ENCODE measurements at regions not wholly inside any gene's neighbourhood (a gene's known extent, or its start where the extent isn't known, plus 50 kb on each side); places are given as distances from the start of the nearest gene placed in this dataset.
"Not testable (repeated sequence)": the region's sequence is repeated elsewhere in the genome, so short reads cannot be mapped to it uniquely, and the experiment has no call there.

DNA sequence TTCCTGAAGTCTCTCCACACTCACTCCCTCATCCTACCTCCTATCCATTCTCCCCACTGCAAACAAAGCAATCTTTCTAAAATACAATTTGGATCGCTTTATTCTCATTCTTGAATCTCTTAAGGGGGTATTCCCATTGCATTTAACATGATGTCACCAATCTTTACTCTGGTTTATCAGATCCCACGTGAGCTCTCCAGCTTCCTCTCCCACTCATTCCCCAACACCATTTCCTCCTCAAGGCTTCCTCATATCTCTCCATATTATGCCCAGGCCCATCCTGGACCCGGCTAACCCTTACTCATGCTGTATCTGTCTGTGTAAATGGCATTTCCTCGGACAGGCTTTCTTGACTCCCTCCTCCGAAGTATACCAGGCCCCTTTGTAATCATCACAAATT, 165.0 kb downstream of the CD47 start:
- Histone ChIP-seq H3K9me3 (ENCODE audit: control insufficient read depth in 1 of 2, low read length in 2 of 2) (no peaks in the 10 kb centered on the region), H3K27me3 (ENCODE audit: control insufficient read depth in 1 of 2, insufficient read depth in 2 of 2, low read length in 2 of 2) (peaks cover 3 to 7% of the 10 kb centered on the region in 2 donors), H3K27ac (ENCODE audit: low read depth, low read length) (no peak overlapping the region), H3K36me3 (ENCODE audit: control insufficient read depth in 1 of 2, insufficient read depth in 2 of 2, low read length in 2 of 2) (no peaks in the 10 kb centered on the region), H3K4me3 (ENCODE audit: low read depth in 1 of 2, low read length in 2 of 2) (no peak overlapping the region), H3K9ac (ENCODE audit: low read depth in 1 of 2, low read length in 2 of 2) (no peak overlapping the region), H3K4me1 (ENCODE audit: control insufficient read depth in 1 of 2, insufficient read depth in 2 of 2, low read length in 2 of 2) (peaks cover 4 to 10% of the 10 kb centered on the region in 2 donors)

DNA sequence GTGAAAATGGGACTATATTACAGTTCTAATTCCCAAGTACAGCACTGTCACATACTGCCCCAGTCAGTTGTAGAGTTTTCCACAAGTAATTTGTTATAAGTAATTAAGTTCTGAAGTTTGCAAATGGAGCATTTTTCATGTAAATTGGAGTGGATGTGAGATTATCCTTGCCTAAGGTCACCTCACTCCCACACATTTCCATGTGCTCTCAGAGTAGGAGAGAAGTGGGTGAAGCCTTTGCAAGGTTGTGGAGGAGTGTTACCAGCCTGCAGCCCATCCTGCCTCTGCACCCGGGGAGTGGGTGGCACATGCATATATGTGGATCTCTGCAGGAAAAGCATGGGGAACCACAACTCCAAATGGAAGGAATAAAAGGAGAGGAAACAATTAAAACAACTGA, 169.8 kb downstream of the CD47 start:
- H3K36me3 ChIP-seq (ENCODE audit: control insufficient read depth in 1 of 2, insufficient read depth in 2 of 2, low read length in 2 of 2): no peaks in the 10 kb centered on the region
- no peak overlapping the region for H3K4me3 ChIP-seq (ENCODE audit: low read depth in 1 of 2, low read length in 2 of 2)
- no peaks in the 10 kb centered on the region for H3K9me3 ChIP-seq (ENCODE audit: control insufficient read depth in 1 of 2, low read length in 2 of 2)
- no peaks in the 10 kb centered on the region for H3K27me3 ChIP-seq (ENCODE audit: control insufficient read depth in 1 of 2, insufficient read depth in 2 of 2, low read length in 2 of 2)
- no peak overlapping the region for H3K27ac ChIP-seq (ENCODE audit: low read depth, low read length)
- H3K9ac ChIP-seq (ENCODE audit: low read depth in 1 of 2, low read length in 2 of 2): no peak overlapping the region
- no peaks in the 10 kb centered on the region for H3K4me1 ChIP-seq (ENCODE audit: control insufficient read depth in 1 of 2, insufficient read depth in 2 of 2, low read length in 2 of 2)

DNA sequence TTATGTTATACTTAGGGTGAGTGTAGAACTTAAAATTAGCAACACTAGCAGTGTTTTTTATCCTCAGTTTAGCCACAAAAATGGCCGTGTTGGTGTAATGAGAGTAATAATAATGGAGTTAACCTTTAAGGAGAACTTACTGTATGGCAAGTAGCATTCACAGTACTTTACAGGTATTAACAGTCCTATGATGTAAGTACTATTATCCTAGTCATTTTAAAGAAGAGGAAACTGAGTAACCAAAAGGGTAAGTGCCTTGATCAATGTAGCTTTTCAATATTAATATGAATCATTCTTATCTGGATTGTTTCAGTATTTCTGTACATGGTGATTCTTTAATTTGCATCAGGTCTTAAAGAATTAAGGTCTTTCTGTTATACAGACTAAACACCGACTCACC, 170.3 kb downstream of the CD47 start:
- H3K9ac ChIP-seq (ENCODE audit: low read depth in 1 of 2, low read length in 2 of 2): no peak overlapping the region

DNA sequence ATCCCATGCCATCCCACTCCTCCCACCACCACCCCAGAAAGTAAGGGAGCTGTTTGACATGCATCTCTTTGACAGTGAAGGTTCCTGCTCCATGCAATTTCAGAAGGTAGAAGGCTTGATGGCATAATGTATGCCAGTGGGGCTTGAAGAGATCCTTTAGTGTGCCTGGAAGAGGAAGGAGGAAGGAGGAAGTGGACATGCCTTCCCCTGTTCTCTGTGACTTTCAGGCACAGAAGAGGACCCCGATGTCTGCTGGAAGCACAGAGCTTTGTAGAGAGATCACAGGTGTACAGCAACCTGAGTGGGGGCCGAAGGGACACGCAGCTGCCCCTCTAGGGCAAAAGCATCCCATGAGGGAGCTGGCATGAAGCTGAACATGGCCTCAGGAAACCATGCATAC, 171.6 kb downstream of the CD47 start:
- Histone ChIP-seq H3K36me3 (ENCODE audit: control insufficient read depth in 1 of 2, insufficient read depth in 2 of 2, low read length in 2 of 2) (no peaks in the 10 kb centered on the region), H3K9me3 (ENCODE audit: control insufficient read depth in 1 of 2, low read length in 2 of 2) (no peaks in the 10 kb centered on the region), H3K9ac (ENCODE audit: low read depth in 1 of 2, low read length in 2 of 2) (no peak overlapping the region), H3K27ac (ENCODE audit: low read depth, low read length) (no peak overlapping the region), H3K4me1 (ENCODE audit: control insufficient read depth in 1 of 2, insufficient read depth in 2 of 2, low read length in 2 of 2) (no peaks in the 10 kb centered on the region), H3K4me3 (ENCODE audit: low read depth in 1 of 2, low read length in 2 of 2) (no peak overlapping the region), H3K27me3 (ENCODE audit: control insufficient read depth in 1 of 2, insufficient read depth in 2 of 2, low read length in 2 of 2) (no peaks in the 10 kb centered on the region)

More for the DNA sequence above, 170.3 kb downstream of the CD47 start:
- H3K36me3 ChIP-seq (ENCODE audit: control insufficient read depth in 1 of 2, insufficient read depth in 2 of 2, low read length in 2 of 2): no peaks in the 10 kb centered on the region
- no peaks in the 10 kb centered on the region for H3K27me3 ChIP-seq (ENCODE audit: control insufficient read depth in 1 of 2, insufficient read depth in 2 of 2, low read length in 2 of 2)
- no peaks in the 10 kb centered on the region for H3K9me3 ChIP-seq (ENCODE audit: control insufficient read depth in 1 of 2, low read length in 2 of 2)
- no peak overlapping the region for H3K27ac ChIP-seq (ENCODE audit: low read depth, low read length)
- H3K4me1 ChIP-seq (ENCODE audit: control insufficient read depth in 1 of 2, insufficient read depth in 2 of 2, low read length in 2 of 2): no peaks in the 10 kb centered on the region
- no peak overlapping the region for H3K4me3 ChIP-seq (ENCODE audit: low read depth in 1 of 2, low read length in 2 of 2)

DNA sequence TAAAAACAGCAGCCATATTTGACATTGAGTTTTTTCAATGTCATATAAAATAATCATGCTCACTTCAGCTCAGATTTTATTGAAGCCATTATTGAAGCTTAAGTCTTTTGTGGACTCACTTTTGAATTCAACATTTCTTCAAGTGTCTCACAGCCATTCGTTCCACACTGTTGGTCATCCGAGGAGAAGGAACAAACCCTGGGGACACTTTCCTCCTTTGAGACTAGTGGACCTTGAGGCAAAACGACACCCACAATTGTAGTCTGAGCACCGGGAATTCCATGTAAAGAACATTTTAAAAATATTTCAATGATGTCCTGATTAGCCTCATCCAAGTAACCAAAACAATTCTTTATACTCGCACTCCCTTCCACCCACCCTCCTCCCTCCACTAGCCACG, 174.7 kb downstream of the CD47 start:
- H3K36me3 ChIP-seq (ENCODE audit: control insufficient read depth in 1 of 2, insufficient read depth in 2 of 2, low read length in 2 of 2): no peaks in the 10 kb centered on the region
- H3K9ac ChIP-seq (ENCODE audit: low read depth in 1 of 2, low read length in 2 of 2): no peak overlapping the region
- no peaks in the 10 kb centered on the region for H3K4me1 ChIP-seq (ENCODE audit: control insufficient read depth in 1 of 2, insufficient read depth in 2 of 2, low read length in 2 of 2)
- H3K27me3 ChIP-seq (ENCODE audit: control insufficient read depth in 1 of 2, insufficient read depth in 2 of 2, low read length in 2 of 2): no peaks in the 10 kb centered on the region
- no peak overlapping the region for H3K27ac ChIP-seq (ENCODE audit: low read depth, low read length)
- no peak overlapping the region for H3K4me3 ChIP-seq (ENCODE audit: low read depth in 1 of 2, low read length in 2 of 2)
- H3K9me3 ChIP-seq (ENCODE audit: control insufficient read depth in 1 of 2, low read length in 2 of 2): no peaks in the 10 kb centered on the region

DNA sequence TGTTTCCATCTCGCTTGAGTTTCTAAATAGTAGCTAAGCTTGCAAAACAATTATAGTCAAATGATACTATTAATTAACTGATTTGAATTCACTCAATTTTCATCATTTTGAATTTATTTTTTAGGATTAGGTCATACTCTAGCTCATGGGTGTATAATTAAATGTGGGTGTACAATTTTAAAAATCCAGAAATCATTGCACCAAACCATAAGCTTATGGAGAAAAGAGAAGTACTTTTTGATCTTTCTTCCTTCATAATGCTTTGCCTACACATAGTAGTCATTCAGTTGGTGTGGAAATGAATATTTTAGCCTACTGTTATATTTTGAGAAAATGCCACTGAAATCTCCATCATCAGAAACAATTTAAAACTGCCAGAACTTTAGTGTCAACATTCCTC, 175.1 kb downstream of the CD47 start:
- Histone ChIP-seq H3K9ac (ENCODE audit: low read depth in 1 of 2, low read length in 2 of 2) (no peak overlapping the region), H3K9me3 (ENCODE audit: control insufficient read depth in 1 of 2, low read length in 2 of 2) (no peaks in the 10 kb centered on the region), H3K27ac (ENCODE audit: low read depth, low read length) (no peak overlapping the region), H3K27me3 (ENCODE audit: control insufficient read depth in 1 of 2, insufficient read depth in 2 of 2, low read length in 2 of 2) (no peaks in the 10 kb centered on the region), H3K4me3 (ENCODE audit: low read depth in 1 of 2, low read length in 2 of 2) (no peak overlapping the region), H3K36me3 (ENCODE audit: control insufficient read depth in 1 of 2, insufficient read depth in 2 of 2, low read length in 2 of 2) (no peaks in the 10 kb centered on the region), H3K4me1 (ENCODE audit: control insufficient read depth in 1 of 2, insufficient read depth in 2 of 2, low read length in 2 of 2) (no peaks in the 10 kb centered on the region)

DNA sequence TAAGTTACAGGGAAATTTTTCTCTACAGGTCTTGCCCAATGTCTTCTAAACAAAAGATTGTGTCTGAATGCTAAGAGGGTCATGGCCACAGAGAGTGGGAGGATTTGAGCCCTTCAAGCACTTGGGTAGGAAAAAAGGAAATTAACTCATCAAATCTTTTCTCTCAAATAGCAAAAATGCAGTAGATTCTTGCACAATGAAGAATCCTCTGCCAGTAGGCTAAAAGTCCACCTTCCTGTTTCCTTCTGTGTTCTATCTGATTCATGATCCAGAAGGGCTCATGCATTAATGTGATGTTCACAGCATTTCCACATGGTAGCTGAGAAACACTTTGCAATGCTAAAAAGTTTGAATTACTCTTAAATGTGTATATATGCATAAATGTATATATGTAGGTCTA, 177.1 kb downstream of the CD47 start:
- Histone ChIP-seq H3K9ac (ENCODE audit: low read depth in 1 of 2, low read length in 2 of 2) (no peak overlapping the region), H3K4me1 (ENCODE audit: control insufficient read depth in 1 of 2, insufficient read depth in 2 of 2, low read length in 2 of 2) (no peaks in the 10 kb centered on the region), H3K36me3 (ENCODE audit: control insufficient read depth in 1 of 2, insufficient read depth in 2 of 2, low read length in 2 of 2) (no peaks in the 10 kb centered on the region), H3K4me3 (ENCODE audit: low read depth in 1 of 2, low read length in 2 of 2) (no peak overlapping the region), H3K9me3 (ENCODE audit: control insufficient read depth in 1 of 2, low read length in 2 of 2) (no peaks in the 10 kb centered on the region), H3K27ac (ENCODE audit: low read depth, low read length) (no peak overlapping the region), H3K27me3 (ENCODE audit: control insufficient read depth in 1 of 2, insufficient read depth in 2 of 2, low read length in 2 of 2) (no peaks in the 10 kb centered on the region)

DNA sequence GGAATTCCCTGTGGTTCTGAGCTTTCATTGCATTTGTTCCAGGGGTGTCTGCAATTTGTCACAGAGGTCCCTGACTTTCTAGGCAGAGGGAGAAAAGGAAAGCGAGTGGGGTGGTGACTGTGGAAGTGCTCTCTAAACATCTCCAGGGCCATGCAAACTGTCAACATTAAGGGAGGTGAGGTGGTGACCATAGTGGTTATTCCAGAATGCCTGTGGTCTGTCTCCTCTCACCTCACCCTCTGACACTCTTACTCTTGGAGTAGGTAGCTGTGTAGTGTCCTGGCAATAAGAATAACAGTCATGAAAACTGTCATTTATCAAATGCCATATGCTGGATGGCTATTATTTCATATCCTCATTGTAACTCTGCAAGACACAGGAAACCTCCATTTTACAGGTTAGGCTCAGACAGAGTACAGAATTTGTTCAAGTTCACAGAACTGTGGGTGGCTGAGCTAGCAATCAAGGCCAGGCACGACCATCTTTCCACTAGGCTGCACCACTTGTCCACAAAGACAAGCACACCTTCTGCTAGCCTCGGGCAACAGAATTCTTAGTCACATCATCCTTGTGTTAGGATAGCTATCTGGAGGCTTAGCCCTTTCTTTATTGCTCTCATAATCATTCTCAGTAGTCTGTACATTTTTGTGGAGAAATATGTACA, 179.4 kb downstream of the CD47 start:
- H3K9ac ChIP-seq (ENCODE audit: low read depth in 1 of 2, low read length in 2 of 2): no peak overlapping the region
- H3K9me3 ChIP-seq (ENCODE audit: control insufficient read depth in 1 of 2, low read length in 2 of 2): no peaks in the 10 kb centered on the region
- H3K27me3 ChIP-seq (ENCODE audit: control insufficient read depth in 1 of 2, insufficient read depth in 2 of 2, low read length in 2 of 2): no peaks in the 10 kb centered on the region
- no peak overlapping the region for H3K27ac ChIP-seq (ENCODE audit: low read depth, low read length)
- no peak overlapping the region for H3K4me3 ChIP-seq (ENCODE audit: low read depth in 1 of 2, low read length in 2 of 2)
- H3K4me1 ChIP-seq (ENCODE audit: control insufficient read depth in 1 of 2, insufficient read depth in 2 of 2, low read length in 2 of 2): no peaks in the 10 kb centered on the region
- no peaks in the 10 kb centered on the region for H3K36me3 ChIP-seq (ENCODE audit: control insufficient read depth in 1 of 2, insufficient read depth in 2 of 2, low read length in 2 of 2)

DNA sequence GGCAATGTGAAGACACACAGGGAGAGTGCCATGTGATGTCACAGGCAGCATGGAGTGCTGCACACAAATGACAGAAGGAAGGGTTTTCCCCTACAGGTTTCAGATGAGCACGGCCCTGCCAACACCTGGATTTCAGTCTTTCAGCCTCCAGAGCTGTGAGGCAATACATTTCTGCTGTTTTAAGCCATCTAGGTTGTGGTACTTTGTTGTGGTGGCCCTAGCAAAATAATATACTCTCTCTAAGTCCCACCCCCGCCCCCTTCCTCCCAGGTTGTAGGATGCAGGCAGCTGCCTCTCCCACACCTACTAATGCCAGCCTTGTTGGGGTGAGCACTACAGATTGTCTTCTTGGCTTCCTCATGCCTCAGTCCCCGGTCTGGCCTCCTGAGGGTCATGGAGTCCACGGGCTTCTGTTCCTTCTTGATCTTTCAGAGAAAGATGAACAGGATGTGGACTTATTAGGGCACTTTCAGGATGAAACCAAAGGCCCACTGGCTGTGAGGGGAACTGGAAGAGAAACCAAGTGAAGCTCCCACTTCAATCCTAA, 180.0 kb downstream of the CD47 start:
- no peaks in the 10 kb centered on the region for H3K27me3 ChIP-seq (ENCODE audit: control insufficient read depth in 1 of 2, insufficient read depth in 2 of 2, low read length in 2 of 2)
- no peaks in the 10 kb centered on the region for H3K36me3 ChIP-seq (ENCODE audit: control insufficient read depth in 1 of 2, insufficient read depth in 2 of 2, low read length in 2 of 2)
- no peak overlapping the region for H3K4me3 ChIP-seq (ENCODE audit: low read depth in 1 of 2, low read length in 2 of 2)
- no peaks in the 10 kb centered on the region for H3K4me1 ChIP-seq (ENCODE audit: control insufficient read depth in 1 of 2, insufficient read depth in 2 of 2, low read length in 2 of 2)
- H3K9me3 ChIP-seq (ENCODE audit: control insufficient read depth in 1 of 2, low read length in 2 of 2): no peaks in the 10 kb centered on the region
- no peak overlapping the region for H3K9ac ChIP-seq (ENCODE audit: low read depth in 1 of 2, low read length in 2 of 2)
- H3K27ac ChIP-seq (ENCODE audit: low read depth, low read length): no peak overlapping the region

DNA sequence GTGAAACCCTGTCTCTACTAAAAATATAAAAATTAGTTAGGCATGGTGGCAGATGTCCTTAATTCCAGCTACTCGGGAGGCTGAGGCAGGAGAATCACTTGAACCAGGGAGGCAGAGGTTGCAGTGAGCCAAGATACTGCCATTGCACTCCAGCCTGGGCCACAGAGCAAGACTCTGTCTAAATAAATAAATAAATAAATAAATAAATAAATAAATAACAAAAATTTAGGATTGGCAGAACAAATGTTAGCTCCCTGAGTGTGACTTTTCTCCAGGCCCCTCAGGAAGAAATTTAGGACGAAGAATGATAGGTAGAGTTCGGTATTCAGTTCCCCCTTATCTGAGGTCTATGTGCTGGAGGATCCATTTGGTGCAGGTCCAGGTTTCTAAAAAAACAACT, 181.2 kb downstream of the CD47 start:
- not testable (repeated sequence) for H3K9me3 ChIP-seq (ENCODE audit: control insufficient read depth in 1 of 2, low read length in 2 of 2); H3K9ac ChIP-seq (ENCODE audit: low read depth in 1 of 2, low read length in 2 of 2); H3K27me3 ChIP-seq (ENCODE audit: control insufficient read depth in 1 of 2, insufficient read depth in 2 of 2, low read length in 2 of 2); H3K27ac ChIP-seq (ENCODE audit: low read depth, low read length); H3K4me3 ChIP-seq (ENCODE audit: low read depth in 1 of 2, low read length in 2 of 2); H3K36me3 ChIP-seq (ENCODE audit: control insufficient read depth in 1 of 2, insufficient read depth in 2 of 2, low read length in 2 of 2); H3K4me1 ChIP-seq (ENCODE audit: control insufficient read depth in 1 of 2, insufficient read depth in 2 of 2, low read length in 2 of 2)

Measured in duodenal mucosa (tissue), 2 donors.